Esophagus mucosa (tissue), 1 donor: ENCODE measurements at regions not wholly inside any gene's neighbourhood (a gene's known extent, or its start where the extent isn't known, plus 50 kb on each side); places are given as distances from the start of the nearest gene placed in this dataset.
A peak's percentile ranks its signal among the peaks of the same experiment; 100 is the strongest.
"Not testable (repeated sequence)": the region's sequence is repeated elsewhere in the genome, so short reads cannot be mapped to it uniquely, and the experiment has no call there.

Source experiments
- ATAC-seq: fragments of 200-7000 bp; cut with Tn5 transposase; one replicate; pipeline ENCODE4 v1.9.1; 2020
- donor health status: DM: yes; HTN: yes; CAD: no.

GRCh38 chr7:121620206-121620605 is 224.1 kb upstream of the FAM3C start:
- ATAC-seq: no peak

GRCh38 chr7:121618182-121618581 is 222.1 kb upstream of the FAM3C start:
- ATAC-seq: no peak

- ATAC-seq: peak; percentile 56
Observed at GRCh38 chr7:121610243-121610642, 214.1 kb upstream of the FAM3C start.

GRCh38 chr7:121609208-121609607 is 213.1 kb upstream of the FAM3C start:
- ATAC-seq: no peak

DNA sequence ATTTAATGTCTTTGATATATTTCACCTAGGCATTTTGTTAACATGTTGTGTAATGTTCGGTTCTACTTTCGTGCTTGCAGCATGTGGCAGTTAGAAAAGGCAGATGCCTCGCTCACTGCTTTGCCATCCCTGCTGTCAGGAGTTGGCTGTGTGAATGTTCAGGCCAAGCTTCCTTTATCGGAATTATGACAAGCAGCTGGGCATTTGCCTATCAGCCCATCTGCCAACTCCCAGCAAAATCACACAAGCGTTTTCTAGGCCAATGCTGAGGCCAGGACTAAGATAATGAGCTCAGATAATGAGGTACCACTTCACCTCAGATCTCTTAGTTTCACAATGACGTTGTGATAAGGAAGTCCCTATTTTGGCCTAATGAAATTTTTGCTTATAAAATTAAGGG is 212.7 kb upstream of the FAM3C start:
- no peak for ATAC-seq

- not testable (repeated sequence) for ATAC-seq
Observed at GRCh38 chr7:121608183-121608582, 212.1 kb upstream of the FAM3C start.

- peak; percentile 70 for ATAC-seq
Observed at GRCh38 chr7:121605317-121605680, 209.2 kb upstream of the FAM3C start.

- peak; percentile 54 for ATAC-seq
Observed at GRCh38 chr7:121604627-121605316, 208.7 kb upstream of the FAM3C start.

DNA sequence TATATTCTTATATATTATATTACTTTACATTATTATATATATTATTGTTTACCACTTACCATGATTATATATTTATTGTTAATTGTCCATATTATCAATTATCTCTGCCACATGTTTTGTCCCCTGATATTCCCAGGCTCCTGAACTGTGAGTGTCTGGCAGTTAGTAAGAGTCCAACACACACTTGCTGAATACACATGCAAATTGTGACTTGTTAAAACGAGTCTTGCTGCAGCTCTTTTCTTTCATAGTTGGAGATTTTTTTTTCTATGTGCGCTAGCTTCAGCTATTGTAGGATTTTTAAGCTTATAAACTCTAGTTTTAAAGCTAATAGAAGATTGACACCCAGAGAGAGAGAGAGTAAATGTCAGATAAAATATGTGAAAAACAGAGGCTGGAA is 207.8 kb upstream of the FAM3C start:
- ATAC-seq: no peak

DNA sequence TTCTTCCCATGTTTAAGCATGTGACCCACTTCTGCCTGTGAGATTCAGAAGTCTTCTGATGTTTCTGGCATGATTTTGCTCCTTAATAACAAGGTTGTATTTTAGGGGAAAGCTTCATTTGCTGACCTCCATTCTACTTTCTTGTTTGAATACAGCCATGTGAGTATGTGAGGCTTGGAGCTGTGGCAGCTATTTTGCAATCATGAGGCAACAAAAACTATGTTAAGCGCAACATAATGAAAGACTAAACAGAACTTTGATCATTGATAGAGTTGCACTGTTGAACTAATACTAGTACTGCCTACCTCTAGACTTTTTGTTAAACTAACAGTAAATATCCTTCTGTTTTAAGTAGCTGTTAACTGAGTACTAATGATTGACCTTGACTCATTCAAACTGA is 203.8 kb upstream of the FAM3C start:
- ATAC-seq: no peak

- no peak for ATAC-seq
Observed at GRCh38 chr7:121595758-121596696, 199.9 kb upstream of the FAM3C start.

- no peak for ATAC-seq
Observed at GRCh38 chr7:121591926-121592325, 195.8 kb upstream of the FAM3C start.

- no peak for ATAC-seq
Observed at GRCh38 chr7:121587435-121587834, 191.3 kb upstream of the FAM3C start.

GRCh38 chr7:121582258-121582657 is 186.2 kb upstream of the FAM3C start:
- ATAC-seq: no peak

DNA sequence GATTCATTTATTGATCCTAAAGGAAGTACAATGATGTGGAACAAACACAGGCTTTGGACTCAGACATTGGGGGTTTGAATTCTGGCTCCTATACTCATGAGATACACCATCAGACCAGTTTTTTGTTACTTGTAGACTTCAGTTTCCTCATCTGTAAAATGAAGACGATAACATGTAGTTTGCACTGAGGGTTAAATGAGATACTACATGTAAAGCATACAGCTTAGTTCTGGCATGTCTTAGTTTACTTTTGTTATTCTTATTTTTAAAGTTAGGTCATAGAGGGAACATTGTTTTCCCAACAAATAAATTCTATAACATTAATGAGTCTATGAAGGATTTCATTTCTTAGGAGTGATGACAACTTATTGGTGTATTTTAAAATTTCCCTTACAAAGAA is 183.5 kb upstream of the FAM3C start:
- ATAC-seq: no peak

DNA sequence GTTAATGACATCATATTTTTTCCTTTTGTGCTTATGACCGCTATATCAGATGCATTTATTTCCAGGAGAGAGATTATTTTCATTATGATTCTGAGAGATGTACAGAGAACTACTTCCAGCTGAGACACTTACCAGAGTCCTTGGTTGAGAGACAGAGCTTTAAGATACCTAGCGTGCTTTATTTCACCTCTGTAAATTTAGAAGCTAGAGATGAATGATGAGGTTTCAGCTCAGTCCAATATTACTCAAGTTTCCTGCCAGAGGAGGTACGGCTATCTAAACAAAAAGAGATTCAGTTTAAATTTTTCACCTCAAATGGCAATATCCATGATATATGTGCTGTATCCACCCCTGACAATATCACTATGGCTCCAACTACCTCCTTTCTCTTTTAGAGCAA is 182.6 kb upstream of the FAM3C start:
- ATAC-seq: no peak

GRCh38 chr7:121576148-121576917 is 180.2 kb upstream of the FAM3C start:
- ATAC-seq: no peak

DNA sequence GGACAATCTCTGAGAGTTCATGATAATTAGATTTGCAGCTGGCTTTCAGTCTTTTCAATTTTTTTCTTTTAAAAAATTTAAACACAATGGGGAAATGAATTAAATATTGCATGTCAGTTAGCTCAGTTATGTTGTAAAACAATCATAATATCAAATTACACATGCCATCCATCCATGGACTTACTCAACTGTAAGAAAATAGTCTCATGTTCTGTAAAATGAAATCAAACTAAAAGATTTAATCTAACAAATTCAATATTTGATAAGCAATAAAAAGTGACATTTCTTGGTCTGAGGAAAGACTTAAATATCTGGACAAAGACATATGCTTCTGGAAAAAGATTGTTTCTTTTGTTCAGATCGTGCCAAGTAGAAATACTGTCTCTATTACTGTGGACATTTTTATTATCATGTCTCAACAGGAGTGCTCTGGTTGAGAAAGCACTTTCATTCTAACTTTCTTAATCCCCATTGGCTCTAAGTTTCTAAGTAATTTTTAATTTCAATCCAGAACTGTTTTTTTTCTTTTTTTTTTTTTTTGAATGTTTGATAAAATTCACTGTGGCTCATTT is 179.2 kb upstream of the FAM3C start:
- ATAC-seq: no peak

DNA sequence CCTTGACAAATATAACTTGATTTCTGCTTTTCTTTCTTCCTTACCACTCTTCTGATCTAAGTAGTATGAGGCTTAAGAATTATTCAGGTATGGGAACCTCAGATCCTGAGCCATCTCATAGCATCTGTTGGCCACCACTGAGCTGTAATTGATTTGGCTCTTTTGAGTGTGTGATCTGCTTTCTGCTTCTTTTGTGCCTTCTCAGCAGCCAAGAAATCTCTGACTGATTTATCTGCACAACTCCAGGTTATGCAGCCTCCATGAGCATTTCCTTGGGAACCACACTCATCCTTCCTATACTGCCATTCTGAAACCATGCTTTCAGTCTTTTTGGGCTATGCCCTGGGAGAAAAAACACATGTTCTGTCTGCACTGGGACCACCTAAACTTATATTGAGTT is 178.0 kb upstream of the FAM3C start:
- no peak for ATAC-seq

GRCh38 chr7:121572615-121573014 is 176.5 kb upstream of the FAM3C start:
- ATAC-seq: no peak

- ATAC-seq: no peak
Observed at GRCh38 chr7:121570365-121570764, 174.3 kb upstream of the FAM3C start.

DNA sequence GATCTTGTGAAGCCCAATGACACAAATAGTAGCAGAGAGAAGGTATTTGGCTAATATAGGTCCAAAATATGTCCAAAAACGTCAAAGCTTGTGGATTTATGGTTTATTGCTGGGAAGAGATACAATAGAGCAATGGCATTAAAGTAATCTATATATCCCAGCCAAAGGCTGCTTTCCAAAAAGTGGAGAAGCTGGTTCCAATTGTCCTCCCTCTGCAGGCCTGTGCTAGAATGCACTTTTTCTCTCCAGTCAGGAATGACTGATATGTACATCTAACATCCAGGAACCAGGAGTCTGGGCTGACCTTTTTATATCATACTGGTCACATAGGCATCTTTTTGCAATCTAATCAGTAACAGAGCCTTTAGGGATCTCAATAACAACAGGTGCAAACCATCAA is 167.1 kb upstream of the FAM3C start:
- no peak for ATAC-seq

DNA sequence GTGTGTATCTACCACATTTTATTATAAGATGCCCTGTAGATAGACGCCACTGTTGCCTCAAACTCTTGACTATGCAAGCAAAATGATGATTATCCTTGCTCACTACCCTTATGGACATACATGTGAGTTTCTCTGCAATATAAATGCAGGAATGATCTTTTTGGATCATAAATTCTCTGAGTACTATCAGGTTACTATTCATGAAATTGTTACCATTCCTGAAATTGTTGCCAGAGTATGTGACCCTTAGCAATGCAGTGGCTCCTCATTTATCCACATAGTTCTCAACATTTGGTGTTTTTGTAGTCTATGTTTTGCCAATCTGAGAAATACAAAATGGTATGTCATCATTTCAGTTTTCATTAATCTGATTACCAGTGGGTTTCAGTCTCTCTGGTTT is 166.2 kb upstream of the FAM3C start:
- no peak for ATAC-seq
